Endothelial cell of umbilical vein (primary cell): ENCODE measurements at regions not wholly inside any gene's neighbourhood (a gene's known extent, or its start where the extent isn't known, plus 50 kb on each side); places are given as distances from the start of the nearest gene placed in this dataset.

Experiments
- BruUV-seq: library from RNA; stranded (reverse); fragments of 400-500 nt; replicated peaks from 2 replicates; lab custom pipeline; 2021; lab: Mats Ljungman, UMichigan
- CTCF ChIA-PET: fragments of 300-600, 350-600 bp; sonication (Branson Sonifier 250); formaldehyde crosslinking; loops from one replicate; lab custom pipeline; 2021; ENCODE audit warnings: antibody characterized with exemption, inconsistent platforms; lab: Charles Lee
- POLR2A ChIA-PET: fragments of 300-600, 350-600 bp; sonication (Branson Sonifier 250); formaldehyde crosslinking; loops from one replicate; lab custom pipeline; 2021; ENCODE audit warnings: antibody characterized with exemption, inconsistent platforms; lab: Charles Lee
- DNase-seq: peaks from one replicate; pipeline ENCODE4 v3.0.0-alpha.2; 2011; ENCODE audit warnings: low read depth, low spot score
- FAIRE-seq: peaks from 2 replicates; lab custom pipeline; 2011; peaks lifted over from hg19 to GRCh38; lab: Jason Lieb, UNC
- H2AFZ ChIP-seq: 2 replicates; pipeline ENCODE4 v1.6.0; 2012; ENCODE audit warnings: low read depth, low read length, control low read depth, inconsistent platforms
- H3K27ac ChIP-seq: 2 replicates; pipeline ENCODE4 v1.5.1; 2011; ENCODE audit warnings: low read depth, mild to moderate bottlenecking, control low read depth, low read length, moderate library complexity; ENCODE audit not compliant: insufficient read depth
- H3K27me3 ChIP-seq, 2 experiments: 2 replicates each; pipeline versions ENCODE4 v1.6.0 to v1.6.1; 2011; ENCODE audit warnings: low read length in 2 of 2, mixed read lengths in 1 of 2; ENCODE audit not compliant: control insufficient read depth in 2 of 2, insufficient read depth in 2 of 2
- H3K36me3 ChIP-seq, 2 experiments: 2 replicates in 1 of 2; 3 replicates in 1 of 2; pipeline ENCODE4 v1.5.1; 2011; ENCODE audit warnings: low read length in 2 of 2, mild to moderate bottlenecking in 1 of 2, moderate library complexity in 1 of 2; ENCODE audit not compliant: control insufficient read depth in 2 of 2, insufficient read depth in 2 of 2; ENCODE audit errors: extremely low read depth in 1 of 2
- H3K4me1 ChIP-seq: 3 replicates; pipeline ENCODE4 v1.5.1; 2011; ENCODE audit warnings: mild to moderate bottlenecking, low read length; ENCODE audit not compliant: control insufficient read depth, insufficient read depth; ENCODE audit errors: extremely low read depth
- H3K4me2 ChIP-seq: 2 replicates; pipeline ENCODE4 v1.6.1; 2011; ENCODE audit warnings: low read length, control low read depth, mixed read lengths; ENCODE audit not compliant: insufficient read depth
- H3K4me3 ChIP-seq, 3 experiments: fragments of 200-600 bp in 1 of 3; sonication (generic), shearing (Covaris generic) in 1 of 3; replicated peaks in 1 of 3; 2 replicates each; pipeline ENCODE4 v1.5.1; 2011 to 2016; ENCODE audit warnings: control low read depth in 3 of 3, low read length in 3 of 3, mild to moderate bottlenecking in 2 of 3, inconsistent platforms in 1 of 3, low read depth in 1 of 3, moderate library complexity in 1 of 3; ENCODE audit not compliant: insufficient read depth in 1 of 3
- H3K79me2 ChIP-seq: 2 replicates; pipeline ENCODE4 v1.6.0; 2012; ENCODE audit warnings: low read length, inconsistent platforms; ENCODE audit not compliant: control insufficient read depth, insufficient read depth
- H3K9ac ChIP-seq: replicated peaks from 2 replicates; pipeline ENCODE3; 2011; ENCODE audit warnings: low read length, control low read depth; ENCODE audit not compliant: insufficient read depth; ENCODE audit errors: extremely low read depth
- H3K9me1 ChIP-seq: replicated peaks from 3 replicates; pipeline ENCODE4 v1.6.0; 2011; ENCODE audit warnings: mild to moderate bottlenecking, low read length; ENCODE audit not compliant: control insufficient read depth, insufficient read depth; ENCODE audit errors: extremely low read depth
- H3K9me3 ChIP-seq: replicated peaks from 2 replicates; pipeline ENCODE4 v1.5.1; 2012; ENCODE audit warnings: low read length, inconsistent platforms; ENCODE audit not compliant: control insufficient read depth, insufficient read depth
- H4K20me1 ChIP-seq: replicated peaks from 2 replicates; pipeline ENCODE3; 2011; ENCODE audit warnings: mild to moderate bottlenecking, low read length; ENCODE audit not compliant: control insufficient read depth, insufficient read depth; ENCODE audit errors: extremely low read depth
- CTCF ChIP-seq, 2 donors: IDR thresholded peaks; 1 replicate in 1 of 2; 2 replicates in 1 of 2; pipeline ENCODE4 v1.5.1; 2011; ENCODE audit warnings: low read length in 2 of 2, mild to moderate bottlenecking in 2 of 2, moderate library complexity in 2 of 2, control low read depth in 1 of 2, inconsistent platforms in 1 of 2, low read depth in 1 of 2; ENCODE audit not compliant: insufficient read depth in 1 of 2; ENCODE audit errors: extremely low read depth in 1 of 2
- FOS ChIP-seq: IDR thresholded peaks from 2 replicates; pipeline ENCODE4 v1.6.1; 2011; ENCODE audit warnings: mild to moderate bottlenecking, low read length, moderate library complexity, borderline replicate concordance; ENCODE audit not compliant: insufficient read depth
- GATA2 ChIP-seq: IDR thresholded peaks from 2 replicates; pipeline ENCODE4 v1.7.0; 2011; ENCODE audit warnings: low read depth, mild to moderate bottlenecking, moderate library complexity, mixed read lengths, low read length; ENCODE audit not compliant: insufficient read length, insufficient read depth
- JUN ChIP-seq: IDR thresholded peaks from 2 replicates; pipeline ENCODE4 v1.6.1; 2011; ENCODE audit warnings: borderline replicate concordance, low read depth; ENCODE audit not compliant: insufficient read length, insufficient read depth
- MYC ChIP-seq: IDR thresholded peaks from one replicate; pipeline ENCODE4 v1.6.1; 2011; ENCODE audit warnings: mild to moderate bottlenecking, low read depth, low read length
- POLR2AphosphoS5 ChIP-seq: IDR thresholded peaks from 2 replicates; pipeline ENCODE4 v1.6.1; 2012; ENCODE audit warnings: low read depth, mild to moderate bottlenecking, control low read depth, low read length, moderate library complexity; ENCODE audit not compliant: insufficient read depth
- dilution Hi-C: fragments of 300-500 bp; cut with MboI; formaldehyde crosslinking; loops from one replicate; pipeline ENCODE4 v1.15.0; 2019; ENCODE audit warnings: low sequenced_read_pairs; ENCODE audit not compliant: extremely low pct_ligation_motif_present
- intact Hi-C: fragments of 100-400 bp; cut with micrococcal nuclease; formaldehyde crosslinking; loops from one replicate; pipeline ENCODE4 v1.10.0; 2022

- FAIRE-seq (no peak), DNase-seq (no peak)
- H3K4me3 ChIP-seq, result no peak overlapping the region
- no peaks in the 10 kb centered on the region for H3K36me3 ChIP-seq
- TF ChIP-seq POLR2AphosphoS5 (no peak), CTCF (IDR thresholded peaks at IDR 0.05; ENCODE audit: extremely low read depth in 1 of 2, insufficient read depth in 1 of 2, low read depth in 1 of 2, low read length in 2 of 2) (no peak), JUN (no peak), FOS (no peak), MYC (no peak), GATA2 (no peak)
- no peaks in the 10 kb centered on the region for H3K9me3 ChIP-seq
- no peak overlapping the region for H3K9ac ChIP-seq
- ChIA-PET POLR2A (no interaction called here), CTCF (interaction anchor here (0.6 to 1.6 kb wide), 5 partner anchors 10 to 397 kb away, joined by 3 to 6 read pairs (median 3); no protein-coding TSS in a partner anchor)
- dilution Hi-C loops (no loop called here), intact Hi-C loops (no loop called here)
- peaks cover 15% of the 10 kb centered on the region for H3K4me1 ChIP-seq
- no peaks in the 10 kb centered on the region for H4K20me1 ChIP-seq
- no peak overlapping the region for H2AFZ ChIP-seq
- H3K27me3 ChIP-seq, result no peaks in the 10 kb centered on the region
- no peaks in the 10 kb centered on the region for H3K79me2 ChIP-seq
- H3K27ac ChIP-seq, result no peak overlapping the region
- H3K9me1 ChIP-seq, result no peaks in the 10 kb centered on the region
- BruUV-seq, result no TSS peak
- no peak overlapping the region for H3K4me2 ChIP-seq
Observed at GRCh38 chr1:224525411-224526040, 90.6 kb upstream of the CNIH3 start.
